ENCODE measurements at regions not wholly inside any gene's neighbourhood (a gene's known extent, or its start where the extent isn't known, plus 50 kb on each side); places are given as distances from the start of the nearest gene placed in this dataset.

DNA sequence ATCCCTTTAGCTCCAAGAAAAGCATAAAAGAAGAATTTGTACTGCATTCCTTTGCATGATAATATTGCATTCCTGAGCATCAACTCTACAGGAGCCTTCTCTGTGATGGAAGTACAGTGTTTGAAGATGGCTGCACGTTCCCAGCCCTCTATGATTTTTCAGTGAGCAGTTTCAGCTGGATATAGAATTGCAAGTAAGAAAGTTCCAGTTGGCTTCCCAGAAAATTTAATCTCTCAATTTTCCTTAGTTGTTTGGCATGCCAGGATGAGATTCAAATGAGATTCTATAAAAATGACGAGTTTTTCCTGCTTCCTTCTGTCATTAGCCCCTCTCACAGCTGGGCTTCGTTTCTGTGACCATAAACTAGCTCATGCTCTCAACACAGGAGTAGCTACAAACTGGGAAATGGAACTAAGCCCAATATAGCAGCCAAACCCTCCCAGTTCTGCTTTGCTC lies 109.9 kb downstream of the TTC8 start:
- TF ChIP-seq POLR2A (IDR thresholded peaks at IDR 0.05) (no peak), POLR2AphosphoS5 (IDR thresholded peaks at IDR 0.05) (no peak)
- TF ChIP-seq, protein P1, sequence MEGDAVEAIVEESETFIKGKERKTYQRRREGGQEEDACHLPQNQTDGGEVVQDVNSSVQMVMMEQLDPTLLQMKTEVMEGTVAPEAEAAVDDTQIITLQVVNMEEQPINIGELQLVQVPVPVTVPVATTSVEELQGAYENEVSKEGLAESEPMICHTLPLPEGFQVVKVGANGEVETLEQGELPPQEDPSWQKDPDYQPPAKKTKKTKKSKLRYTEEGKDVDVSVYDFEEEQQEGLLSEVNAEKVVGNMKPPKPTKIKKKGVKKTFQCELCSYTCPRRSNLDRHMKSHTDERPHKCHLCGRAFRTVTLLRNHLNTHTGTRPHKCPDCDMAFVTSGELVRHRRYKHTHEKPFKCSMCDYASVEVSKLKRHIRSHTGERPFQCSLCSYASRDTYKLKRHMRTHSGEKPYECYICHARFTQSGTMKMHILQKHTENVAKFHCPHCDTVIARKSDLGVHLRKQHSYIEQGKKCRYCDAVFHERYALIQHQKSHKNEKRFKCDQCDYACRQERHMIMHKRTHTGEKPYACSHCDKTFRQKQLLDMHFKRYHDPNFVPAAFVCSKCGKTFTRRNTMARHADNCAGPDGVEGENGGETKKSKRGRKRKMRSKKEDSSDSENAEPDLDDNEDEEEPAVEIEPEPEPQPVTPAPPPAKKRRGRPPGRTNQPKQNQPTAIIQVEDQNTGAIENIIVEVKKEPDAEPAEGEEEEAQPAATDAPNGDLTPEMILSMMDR (IDR thresholded peaks at IDR 0.05): no peak

Measured in sigmoid colon (tissue), 4 donors.